Astrocyte (in vitro differentiated cells and primary cell): ENCODE measurements at regions not wholly inside any gene's neighbourhood (a gene's known extent, or its start where the extent isn't known, plus 50 kb on each side); places are given as distances from the start of the nearest gene placed in this dataset.

Source experiments
- CTCF ChIP-seq: IDR thresholded peaks from 2 replicates; pipeline ENCODE4 v1.5.1; 2011; ENCODE audit warnings: low read depth, mild to moderate bottlenecking, inconsistent platforms, low read length, moderate library complexity; ENCODE audit not compliant: insufficient read depth
- EZH2 ChIP-seq: IDR thresholded peaks from 2 replicates; pipeline ENCODE4 v1.6.1; 2012; ENCODE audit warnings: mild to moderate bottlenecking, low read length, inconsistent platforms; ENCODE audit not compliant: insufficient read depth

GRCh38 chr14:53871951-53872350 lies 84.7 kb downstream of the BMP4 start:
- no peak for TF ChIP-seq CTCF
- TF ChIP-seq EZH2, result no peak
